Adrenal gland (tissue), 9 donors: ENCODE measurements at regions not wholly inside any gene's neighbourhood (a gene's known extent, or its start where the extent isn't known, plus 50 kb on each side); places are given as distances from the start of the nearest gene placed in this dataset.

Source experiments
- DNase-seq, 7 donors: peaks; one replicate each; pipeline ENCODE4 v3.0.0-alpha.2; 2019 to 2020
- H3K27ac ChIP-seq, 5 donors: fragments of 200-600 bp; sonication (generic) in 4 of 5; 1 replicate in 3 of 5; 2 replicates in 2 of 5; pipeline versions ENCODE4 v1.5.1 to v1.8.0; 2016 to 2020; ENCODE audit warnings: mild to moderate bottlenecking in 1 of 5
- H3K27me3 ChIP-seq: fragments of 200-600 bp; 2 replicates; pipeline ENCODE4 v1.8.0; 2021
- H3K36me3 ChIP-seq, 2 donors: fragments of 200-600 bp; replicated peaks in 1 of 2; 1 replicate in 1 of 2; 2 replicates in 1 of 2; pipeline versions ENCODE4 v1.5.1 to v1.8.0; 2018 to 2022
- H3K4me1 ChIP-seq, 2 donors: fragments of 200-600 bp; replicated peaks in 1 of 2; 1 replicate in 1 of 2; 2 replicates in 1 of 2; pipeline versions ENCODE4 v1.5.1 to v1.8.0; 2018 to 2021
- H3K4me3 ChIP-seq, 4 donors: fragments of 200-600 bp; sonication (generic) in 3 of 4; one replicate each; pipeline ENCODE4 v1.5.1; 2016 to 2018
- H3K9me3 ChIP-seq, 3 donors: fragments of 200-600 bp; sonication (generic) in 1 of 3; replicated peaks in 1 of 3; 1 replicate in 2 of 3; 2 replicates in 1 of 3; pipeline versions ENCODE4 v1.5.1 to v1.8.0; 2016 to 2021
- POLR2A ChIP-seq, 2 donors: fragments of 450-650 bp; IDR thresholded peaks; one replicate each; pipeline ENCODE4 v1.6.1; 2017; ENCODE audit warnings: antibody characterized with exemption in 2 of 2, mild to moderate bottlenecking in 2 of 2, moderate library complexity in 1 of 2
- WGBS, 4 donors: extraction: QIAGEN DNeasy Blood & Tissue Kit in 2 of 4; methylation state at CpG; one replicate each; pipeline versions ENCODE4 v1.1.5 to v1.1.7; 2013 to 2017; 5-methylcytosine and 5-hydroxymethylcytosine counted together
- intact Hi-C, 2 donors: fragments of 100-400 bp; cut with DNase I; formaldehyde crosslinking; loops; one replicate each; pipeline versions ENCODE4 v1.14.1 to v1.15.0; 2022 to 2023
- TF ChIP-seq, protein P1 (sequence below), 6 experiments: fragments of 450-650 bp in 4 of 6; fragments of 200-600 bp in 2 of 6; sonication (generic) in 1 of 6; IDR thresholded peaks; 1 replicate in 5 of 6; 2 replicates in 1 of 6; pipeline versions ENCODE4 v1.5.1 to v1.8.0; 2016 to 2021; ENCODE audit warnings: antibody characterized with exemption in 6 of 6, mild to moderate bottlenecking in 2 of 6, moderate library complexity in 1 of 6
- donor health status: healthy with polysubstance abuse.
- donor health status: Bipolar disorder and iron deficiency.
- donor health status: DM: yes; HTN: yes; CAD: no.
- donor health status: DM: no; HTN: no; CAD: no.
- donor health status: DM: no; HTN: no; CAD: no.

DNA sequence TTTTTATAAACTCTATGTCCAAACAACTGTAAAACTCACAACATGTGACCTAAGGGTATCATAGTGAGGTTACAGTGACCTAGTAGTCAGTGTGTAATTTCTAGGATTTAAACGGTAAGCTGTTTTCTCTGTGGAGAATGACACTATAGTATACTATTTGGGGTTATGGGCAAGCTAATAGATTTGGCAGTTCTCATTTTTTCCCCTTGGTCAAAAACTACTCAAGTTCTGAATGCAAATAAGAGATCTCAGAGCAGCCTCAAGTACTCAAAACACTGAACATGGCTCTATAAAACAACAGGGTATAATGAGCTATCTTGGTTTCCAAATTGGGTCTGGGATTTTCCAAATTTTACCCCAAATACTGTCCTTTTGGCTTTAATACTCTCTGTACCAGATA lies 88.5 kb upstream of the HMCN1 start:
- Histone ChIP-seq H3K36me3 (no peaks in the 10 kb centered on the region), H3K27ac (peak overlapping the region in 3 of 5 donors; percentile 52 to 78 (median 66)), H3K9me3 (no peaks in the 10 kb centered on the region), H3K4me3 (no peak overlapping the region), H3K4me1 (peaks cover 0 to 16% of the 10 kb centered on the region in 2 donors), H3K27me3 (no peaks in the 10 kb centered on the region)
- 29 to 38% (median 35%) methylated on average over 1 of the region's 1 CpG for WGBS, 4 donors
- DNase-seq = no peak
- intact Hi-C loops = no loop called here
- TF ChIP-seq, protein P1, sequence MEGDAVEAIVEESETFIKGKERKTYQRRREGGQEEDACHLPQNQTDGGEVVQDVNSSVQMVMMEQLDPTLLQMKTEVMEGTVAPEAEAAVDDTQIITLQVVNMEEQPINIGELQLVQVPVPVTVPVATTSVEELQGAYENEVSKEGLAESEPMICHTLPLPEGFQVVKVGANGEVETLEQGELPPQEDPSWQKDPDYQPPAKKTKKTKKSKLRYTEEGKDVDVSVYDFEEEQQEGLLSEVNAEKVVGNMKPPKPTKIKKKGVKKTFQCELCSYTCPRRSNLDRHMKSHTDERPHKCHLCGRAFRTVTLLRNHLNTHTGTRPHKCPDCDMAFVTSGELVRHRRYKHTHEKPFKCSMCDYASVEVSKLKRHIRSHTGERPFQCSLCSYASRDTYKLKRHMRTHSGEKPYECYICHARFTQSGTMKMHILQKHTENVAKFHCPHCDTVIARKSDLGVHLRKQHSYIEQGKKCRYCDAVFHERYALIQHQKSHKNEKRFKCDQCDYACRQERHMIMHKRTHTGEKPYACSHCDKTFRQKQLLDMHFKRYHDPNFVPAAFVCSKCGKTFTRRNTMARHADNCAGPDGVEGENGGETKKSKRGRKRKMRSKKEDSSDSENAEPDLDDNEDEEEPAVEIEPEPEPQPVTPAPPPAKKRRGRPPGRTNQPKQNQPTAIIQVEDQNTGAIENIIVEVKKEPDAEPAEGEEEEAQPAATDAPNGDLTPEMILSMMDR (IDR thresholded peaks at IDR 0.05) = no peak
- TF ChIP-seq POLR2A (IDR thresholded peaks at IDR 0.05) = no peak

GRCh38 chr1:185645162-185645640 lies 89.0 kb upstream of the HMCN1 start:
- intact Hi-C loops = no loop called here
- H3K27ac ChIP-seq = peak overlapping the region in 2 of 5 donors; percentile 7 to 66
- 45 to 63% (median 50%) methylated on average over 2 of the region's 2 CpGs for WGBS, 4 donors

DNA sequence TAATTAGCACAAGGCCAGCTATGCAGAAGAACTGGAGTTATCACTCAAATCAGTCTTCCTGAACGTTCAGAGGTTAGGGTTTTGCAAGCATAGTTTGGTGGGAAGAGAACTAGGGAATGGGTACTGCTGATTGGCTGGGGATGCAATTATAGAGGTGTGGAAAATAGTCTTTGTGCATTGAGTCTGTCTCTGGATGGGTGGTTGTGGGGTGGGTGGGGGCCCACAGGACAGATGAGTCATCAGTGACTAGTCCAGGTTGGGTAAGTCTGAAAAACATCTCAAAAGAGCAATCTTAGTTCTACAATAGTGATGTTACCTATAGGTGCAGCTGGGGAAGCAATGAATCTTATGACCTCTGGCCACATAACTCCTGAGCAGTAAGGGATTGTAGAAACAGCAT lies 89.7 kb upstream of the HMCN1 start:
- Histone ChIP-seq H3K9me3 (no peaks in the 10 kb centered on the region), H3K4me3 (no peak overlapping the region), H3K27ac (no peak overlapping the region), H3K27me3 (no peaks in the 10 kb centered on the region), H3K4me1 (peaks cover 0 to 16% of the 10 kb centered on the region in 2 donors), H3K36me3 (no peaks in the 10 kb centered on the region)
- DNase-seq = no peak
- WGBS, 4 donors = 71 to 92% (median 82%) methylated on average over 1 of the region's 1 CpG
- intact Hi-C loops = no loop called here
- TF ChIP-seq, protein P1 (IDR thresholded peaks at IDR 0.05) = no peak
- no peak for TF ChIP-seq POLR2A (IDR thresholded peaks at IDR 0.05)

More at GRCh38 chr1:185645162-185645640, 89.0 kb upstream of the HMCN1 start:
- no peak for DNase-seq
- Histone ChIP-seq H3K36me3 (no peaks in the 10 kb centered on the region), H3K9me3 (no peaks in the 10 kb centered on the region), H3K27me3 (no peaks in the 10 kb centered on the region), H3K4me3 (no peak overlapping the region), H3K4me1 (peaks cover 0 to 16% of the 10 kb centered on the region in 2 donors)
- TF ChIP-seq, protein P1 (IDR thresholded peaks at IDR 0.05) = no peak
- no peak for TF ChIP-seq POLR2A (IDR thresholded peaks at IDR 0.05)

GRCh38 chr1:185636848-185637247 lies 97.3 kb upstream of the HMCN1 start:
- Histone ChIP-seq H3K9me3 (no peaks in the 10 kb centered on the region), H3K36me3 (no peaks in the 10 kb centered on the region), H3K27ac (no peak overlapping the region), H3K4me3 (no peak overlapping the region), H3K4me1 (no peaks in the 10 kb centered on the region), H3K27me3 (no peaks in the 10 kb centered on the region)
- DNase-seq = no peak
- intact Hi-C loops = no loop called here
- no peak for TF ChIP-seq POLR2A (IDR thresholded peaks at IDR 0.05)
- TF ChIP-seq, protein P1 (IDR thresholded peaks at IDR 0.05) = no peak
